A673 (cell line): ENCODE measurements at regions not wholly inside any gene's neighbourhood (a gene's known extent, or its start where the extent isn't known, plus 50 kb on each side); places are given as distances from the start of the nearest gene placed in this dataset.

Source experiments
- BruUV-seq: library from RNA; stranded (reverse); fragments of 400-500 nt; replicated peaks from 2 replicates; lab custom pipeline; 2021; lab: Mats Ljungman, UMichigan
- CTCF ChIA-PET: fragments of 300-600 bp; sonication (Branson Sonifier 250); formaldehyde crosslinking; loops from one replicate; lab custom pipeline; 2022; ENCODE audit warnings: antibody characterized with exemption; lab: Charles Lee
- POLR2A ChIA-PET: fragments of 300-600 bp; sonication (Branson Sonifier 250); formaldehyde crosslinking; loops from one replicate; lab custom pipeline; 2022; ENCODE audit warnings: antibody characterized with exemption; ENCODE audit not compliant: low non-redundant PET; lab: Charles Lee
- DNase-seq: peaks from one replicate; pipeline ENCODE4 v3.0.0-alpha.2; 2015; ENCODE audit warnings: low spot score
- H3K27ac ChIP-seq: fragments of 200-600 bp; sonication (generic); 2 replicates; pipeline ENCODE4 v1.5.1; 2016; ENCODE audit warnings: mixed run types, low read depth, mild to moderate bottlenecking, mixed read lengths, antibody characterized with exemption, low read length; ENCODE audit not compliant: poor library complexity, severe bottlenecking
- H3K27me3 ChIP-seq: fragments of 200-600 bp; sonication (generic); replicated peaks from 2 replicates; pipeline ENCODE4 v1.6.1; 2017; ENCODE audit warnings: mixed run types, low read depth, mild to moderate bottlenecking, mixed read lengths, antibody characterized with exemption, low read length; ENCODE audit not compliant: insufficient read depth, poor library complexity
- H3K36me3 ChIP-seq: fragments of 200-600 bp; sonication (generic); 2 replicates; pipeline ENCODE4 v1.6.1; 2016; ENCODE audit warnings: mixed run types, mild to moderate bottlenecking, mixed read lengths, antibody characterized with exemption, low read length; ENCODE audit not compliant: insufficient read depth, poor library complexity, severe bottlenecking
- H3K4me1 ChIP-seq: fragments of 200-600 bp; sonication (generic); 2 replicates; pipeline ENCODE4 v1.6.1; 2017; ENCODE audit warnings: mixed run types, mild to moderate bottlenecking, mixed read lengths, antibody characterized with exemption, low read length; ENCODE audit not compliant: insufficient read depth, poor library complexity, severe bottlenecking
- H3K4me3 ChIP-seq: fragments of 200-600 bp; sonication (generic); 2 replicates; pipeline ENCODE4 v1.5.1; 2016; ENCODE audit warnings: low read depth, mixed run types, mild to moderate bottlenecking, mixed read lengths, low read length; ENCODE audit not compliant: poor library complexity, severe bottlenecking
- H3K9me3 ChIP-seq: fragments of 200-600 bp; sonication (generic); 2 replicates; pipeline ENCODE4 v1.6.1; 2016; ENCODE audit warnings: mixed run types, low read depth, mild to moderate bottlenecking, mixed read lengths, antibody characterized with exemption, low read length; ENCODE audit not compliant: poor library complexity, severe bottlenecking
- EZH2 ChIP-seq: fragments of 200-600 bp; sonication (generic); IDR thresholded peaks from 2 replicates; pipeline ENCODE4 v1.6.1; 2017; ENCODE audit warnings: borderline replicate concordance, low read depth, mild to moderate bottlenecking, mixed read lengths, antibody characterized with exemption, low read length; ENCODE audit not compliant: poor library complexity, severe bottlenecking
- intact Hi-C: fragments of 100-400 bp; cut with micrococcal nuclease; formaldehyde crosslinking; loops from one replicate; pipeline ENCODE4 v1.10.0; 2022; ENCODE audit not compliant: unreplicated experiment
- TF ChIP-seq, protein P1 (sequence below): fragments of 300-800, 200-600 bp; sonication (generic); conservative IDR thresholded peaks from 2 replicates; pipeline ENCODE4 v1.5.1; 2017; ENCODE audit warnings: low read depth, mild to moderate bottlenecking, antibody characterized with exemption, low read length, moderate library complexity, mixed read lengths

- POLR2A ChIA-PET, result no interaction called here
- CTCF ChIA-PET, result no interaction called here
- Histone ChIP-seq H3K36me3 (no peaks in the 10 kb centered on the region), H3K27ac (no peak overlapping the region), H3K4me3 (no peak overlapping the region), H3K27me3 (peaks cover 25% of the 10 kb centered on the region), H3K9me3 (no peaks in the 10 kb centered on the region), H3K4me1 (no peaks in the 10 kb centered on the region)
- BruUV-seq, result no TSS peak
- intact Hi-C loops, result no loop called here
- no peak for TF ChIP-seq EZH2
- TF ChIP-seq, protein P1, sequence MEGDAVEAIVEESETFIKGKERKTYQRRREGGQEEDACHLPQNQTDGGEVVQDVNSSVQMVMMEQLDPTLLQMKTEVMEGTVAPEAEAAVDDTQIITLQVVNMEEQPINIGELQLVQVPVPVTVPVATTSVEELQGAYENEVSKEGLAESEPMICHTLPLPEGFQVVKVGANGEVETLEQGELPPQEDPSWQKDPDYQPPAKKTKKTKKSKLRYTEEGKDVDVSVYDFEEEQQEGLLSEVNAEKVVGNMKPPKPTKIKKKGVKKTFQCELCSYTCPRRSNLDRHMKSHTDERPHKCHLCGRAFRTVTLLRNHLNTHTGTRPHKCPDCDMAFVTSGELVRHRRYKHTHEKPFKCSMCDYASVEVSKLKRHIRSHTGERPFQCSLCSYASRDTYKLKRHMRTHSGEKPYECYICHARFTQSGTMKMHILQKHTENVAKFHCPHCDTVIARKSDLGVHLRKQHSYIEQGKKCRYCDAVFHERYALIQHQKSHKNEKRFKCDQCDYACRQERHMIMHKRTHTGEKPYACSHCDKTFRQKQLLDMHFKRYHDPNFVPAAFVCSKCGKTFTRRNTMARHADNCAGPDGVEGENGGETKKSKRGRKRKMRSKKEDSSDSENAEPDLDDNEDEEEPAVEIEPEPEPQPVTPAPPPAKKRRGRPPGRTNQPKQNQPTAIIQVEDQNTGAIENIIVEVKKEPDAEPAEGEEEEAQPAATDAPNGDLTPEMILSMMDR, result no peak
- DNase-seq, result no peak
Observed at GRCh38 chr2:14884651-14885050, 252.1 kb downstream of the LRATD1 start.

GRCh38 chr2:14891546-14891945 is 259.0 kb downstream of the LRATD1 start:
- no peak overlapping the region for H3K27ac ChIP-seq
- no peak for DNase-seq
- H3K36me3 ChIP-seq, result no peaks in the 10 kb centered on the region
- H3K4me1 ChIP-seq, result no peaks in the 10 kb centered on the region
- no peaks in the 10 kb centered on the region for H3K9me3 ChIP-seq
- ChIA-PET POLR2A (interaction anchor here (0.7 to 0.8 kb wide), 2 partner anchors 324 to 608 kb away, joined by 3 to 4 read pairs; no protein-coding TSS in a partner anchor), CTCF (no interaction called here)
- TF ChIP-seq, protein P1, result no peak
- TF ChIP-seq EZH2, result no peak
- H3K27me3 ChIP-seq, result peaks cover 33% of the 10 kb centered on the region
- intact Hi-C loops, result no loop called here
- BruUV-seq, result no TSS peak
- no peak overlapping the region for H3K4me3 ChIP-seq

DNA sequence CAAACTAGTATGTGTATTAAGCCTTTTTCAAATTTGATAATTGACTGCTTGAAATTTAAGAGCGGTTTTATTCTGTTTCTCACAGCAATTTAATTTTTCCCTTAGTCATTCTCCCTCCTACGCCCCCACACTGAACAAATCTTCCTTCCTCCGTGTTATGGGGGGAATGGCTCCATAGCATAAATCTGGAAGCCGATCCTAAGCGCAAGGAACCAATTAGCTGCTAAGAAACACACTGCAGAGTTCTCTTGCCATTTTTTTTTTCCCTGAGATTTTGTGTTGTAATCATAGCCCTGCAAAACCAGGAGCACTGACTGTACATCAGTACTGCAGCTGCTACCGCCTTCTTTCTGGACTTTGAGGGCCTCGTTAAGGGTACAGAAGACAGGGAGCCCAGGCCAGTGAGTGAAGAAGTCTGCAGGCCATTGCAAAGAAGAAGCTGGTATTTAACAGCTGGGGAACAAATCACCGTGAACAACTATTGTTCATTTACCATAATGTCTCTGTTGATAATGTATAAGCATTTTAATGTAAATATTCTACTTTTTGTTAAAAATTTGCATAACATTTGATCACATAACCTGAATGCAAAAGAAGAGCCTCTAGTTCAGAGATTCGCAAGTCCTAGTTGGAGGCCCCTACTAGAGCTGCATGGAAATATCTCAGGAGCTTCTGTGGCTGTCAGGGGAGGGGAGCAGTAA is 264.0 kb downstream of the LRATD1 start:
- POLR2A ChIA-PET, result no interaction called here
- no TSS peak for BruUV-seq
- intact Hi-C loops, result no loop called here
- no peak for DNase-seq
- Histone ChIP-seq H3K36me3 (no peaks in the 10 kb centered on the region), H3K27ac (no peak overlapping the region), H3K4me3 (no peak overlapping the region), H3K27me3 (peaks cover 44% of the 10 kb centered on the region), H3K9me3 (no peaks in the 10 kb centered on the region), H3K4me1 (no peaks in the 10 kb centered on the region)
- TF ChIP-seq, protein P1, result no peak
- no peak for TF ChIP-seq EZH2
- CTCF ChIA-PET, result no interaction called here
